Chondrocyte (in vitro differentiated cells): ENCODE measurements at regions not wholly inside any gene's neighbourhood (a gene's known extent, or its start where the extent isn't known, plus 50 kb on each side); places are given as distances from the start of the nearest gene placed in this dataset.

Source experiments
- DNase-seq: peaks from one replicate; pipeline ENCODE4 v3.0.0; 2021; ENCODE audit warnings: mixed read lengths, low spot score
- H3K27ac Mint-ChIP-seq: one replicate; pipeline ENCODE4 v1.8.0; 2021; ENCODE audit warnings: mild to moderate bottlenecking, moderate library complexity, mixed read lengths; ENCODE audit not compliant: unreplicated experiment
- H3K27me3 Mint-ChIP-seq: 2 replicates; pipeline ENCODE4 v1.8.0; 2021; ENCODE audit warnings: low read depth, mixed read lengths
- H3K36me3 Mint-ChIP-seq: 2 replicates; pipeline ENCODE4 v1.8.0; 2021; ENCODE audit warnings: low read depth, mixed read lengths
- H3K4me1 Mint-ChIP-seq: 2 replicates; pipeline ENCODE4 v1.8.0; 2021; ENCODE audit warnings: low read depth, mild to moderate bottlenecking, mixed read lengths
- H3K4me3 Mint-ChIP-seq: one replicate; pipeline ENCODE4 v1.8.0; 2021; ENCODE audit warnings: mild to moderate bottlenecking, moderate library complexity, mixed read lengths; ENCODE audit not compliant: unreplicated experiment
- H3K9me3 Mint-ChIP-seq: 2 replicates; pipeline ENCODE4 v1.8.0; 2021; ENCODE audit warnings: low read depth, mixed read lengths
- CTCF ChIP-seq: fragments of 200-600 bp; sonication (generic); IDR thresholded peaks from 2 replicates; pipeline ENCODE4 v1.5.0; 2021; ENCODE audit warnings: antibody characterized with exemption, mild to moderate bottlenecking, moderate library complexity

DNA sequence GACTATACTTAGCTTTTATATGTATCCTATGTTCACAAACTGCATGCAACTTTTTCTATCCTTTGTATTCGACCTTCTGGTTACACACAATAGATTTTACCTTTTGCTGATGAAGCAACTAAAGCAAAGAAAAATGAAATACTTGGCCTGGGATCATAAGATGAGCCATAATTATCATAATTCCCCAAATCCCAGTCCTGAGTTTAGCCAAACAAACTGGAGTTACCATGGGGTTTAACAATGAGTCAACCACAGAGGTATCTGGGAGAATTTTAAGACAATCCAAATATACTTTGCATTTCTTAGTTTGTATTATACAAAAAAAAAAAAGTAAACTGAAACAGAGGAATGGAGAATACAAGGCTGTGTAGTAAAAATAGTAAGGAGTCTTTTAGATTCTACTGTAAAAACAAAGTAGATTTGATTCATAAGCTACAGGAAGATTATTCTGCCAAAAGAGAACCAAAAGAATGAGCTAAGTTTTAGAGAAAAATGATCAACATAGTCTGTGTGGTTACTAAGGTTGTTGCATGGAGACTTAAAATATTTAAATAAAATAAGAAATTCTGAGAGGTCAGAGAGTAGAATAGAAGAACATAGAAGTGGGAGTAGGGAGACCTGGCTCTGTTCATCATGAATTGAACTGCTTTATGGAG, 60.4 kb upstream of the GORAB start:
- Mint-ChIP-seq H3K4me3 (no peak overlapping the region), H3K27me3 (no peaks in the 10 kb centered on the region), H3K4me1 (peaks cover 11% of the 10 kb centered on the region), H3K36me3 (no peaks in the 10 kb centered on the region), H3K9me3 (peaks cover 1% of the 10 kb centered on the region), H3K27ac (peak overlapping the region; percentile 81)
- TF ChIP-seq CTCF = no peak
- DNase-seq = no peak

GRCh38 chr1:170481000-170481399, 51.0 kb upstream of the GORAB start:
- peaks cover 20% of the 10 kb centered on the region for H3K9me3 Mint-ChIP-seq
- no peak for TF ChIP-seq CTCF
- no peak overlapping the region for H3K27ac Mint-ChIP-seq
- H3K27me3 Mint-ChIP-seq = no peaks in the 10 kb centered on the region
- no peak for DNase-seq
- H3K36me3 Mint-ChIP-seq = peaks cover 6% of the 10 kb centered on the region
- H3K4me1 Mint-ChIP-seq = peaks cover 4% of the 10 kb centered on the region
- no peak overlapping the region for H3K4me3 Mint-ChIP-seq
